ENCODE measurements at regions not wholly inside any gene's neighbourhood (a gene's known extent, or its start where the extent isn't known, plus 50 kb on each side); places are given as distances from the start of the nearest gene placed in this dataset.

GRCh38 chr20:8943631-8944030 lies 125.3 kb upstream of the PLCB4 start:
- CTCF ChIA-PET, result no interaction called here
- Histone ChIP-seq H3K27ac (ENCODE audit: low read depth, low read length, poor library complexity, severe bottlenecking) (no peak overlapping the region), H3K4me1 (ENCODE audit: insufficient read depth, low read length, poor library complexity, severe bottlenecking) (no peaks in the 10 kb centered on the region), H3K9me3 (ENCODE audit: low read depth, low read length, poor library complexity, severe bottlenecking) (no peaks in the 10 kb centered on the region), H3K27me3 (replicated peaks; ENCODE audit: insufficient read depth, low read depth, low read length, poor library complexity) (no peaks in the 10 kb centered on the region), H3K4me3 (ENCODE audit: low read depth, low read length, poor library complexity, severe bottlenecking) (no peak overlapping the region), H3K36me3 (ENCODE audit: insufficient read depth, low read length, poor library complexity, severe bottlenecking) (no peaks in the 10 kb centered on the region)
- DNase-seq (ENCODE audit: low spot score), result no peak
- POLR2A ChIA-PET (ENCODE audit: low non-redundant PET), result no interaction called here
- no peak for TF ChIP-seq CTCF (conservative IDR thresholded peaks at IDR 0.05; ENCODE audit: low read depth, low read length)
- no peak for TF ChIP-seq EZH2 (IDR thresholded peaks at IDR 0.05; ENCODE audit: borderline replicate concordance, low read depth, low read length, poor library complexity, severe bottlenecking)
- no TSS peak for BruUV-seq (replicated peaks)
- intact Hi-C loops (cut with micrococcal nuclease; ENCODE audit: unreplicated experiment), result no loop called here

GRCh38 chr20:8946036-8946940 lies 122.6 kb upstream of the PLCB4 start:
- intact Hi-C loops (cut with micrococcal nuclease; ENCODE audit: unreplicated experiment), result no loop called here
- BruUV-seq (replicated peaks), result no TSS peak
- DNase-seq (ENCODE audit: low spot score), result no peak
- H3K27ac ChIP-seq (ENCODE audit: low read depth, low read length, poor library complexity, severe bottlenecking), result no peak overlapping the region
- no peaks in the 10 kb centered on the region for H3K36me3 ChIP-seq (ENCODE audit: insufficient read depth, low read length, poor library complexity, severe bottlenecking)
- no peak for TF ChIP-seq EZH2 (IDR thresholded peaks at IDR 0.05; ENCODE audit: borderline replicate concordance, low read depth, low read length, poor library complexity, severe bottlenecking)
- no peak for TF ChIP-seq CTCF (conservative IDR thresholded peaks at IDR 0.05; ENCODE audit: low read depth, low read length)
- ChIA-PET CTCF (no interaction called here), POLR2A (ENCODE audit: low non-redundant PET) (no interaction called here)
- H3K9me3 ChIP-seq (ENCODE audit: low read depth, low read length, poor library complexity, severe bottlenecking), result no peaks in the 10 kb centered on the region
- no peak overlapping the region for H3K4me3 ChIP-seq (ENCODE audit: low read depth, low read length, poor library complexity, severe bottlenecking)
- no peaks in the 10 kb centered on the region for H3K4me1 ChIP-seq (ENCODE audit: insufficient read depth, low read length, poor library complexity, severe bottlenecking)
- H3K27me3 ChIP-seq (replicated peaks; ENCODE audit: insufficient read depth, low read depth, low read length, poor library complexity), result no peaks in the 10 kb centered on the region

- no TSS peak for BruUV-seq (replicated peaks)
- no peaks in the 10 kb centered on the region for H3K9me3 ChIP-seq (ENCODE audit: low read depth, low read length, poor library complexity, severe bottlenecking)
- ChIA-PET CTCF (no interaction called here), POLR2A (ENCODE audit: low non-redundant PET) (no interaction called here)
- H3K36me3 ChIP-seq (ENCODE audit: insufficient read depth, low read length, poor library complexity, severe bottlenecking), result no peaks in the 10 kb centered on the region
- H3K27ac ChIP-seq (ENCODE audit: low read depth, low read length, poor library complexity, severe bottlenecking), result no peak overlapping the region
- no peak for DNase-seq (ENCODE audit: low spot score)
- intact Hi-C loops (cut with micrococcal nuclease; ENCODE audit: unreplicated experiment), result no loop called here
- H3K27me3 ChIP-seq (replicated peaks; ENCODE audit: insufficient read depth, low read depth, low read length, poor library complexity), result no peaks in the 10 kb centered on the region
- no peak overlapping the region for H3K4me3 ChIP-seq (ENCODE audit: low read depth, low read length, poor library complexity, severe bottlenecking)
- TF ChIP-seq EZH2 (IDR thresholded peaks at IDR 0.05; ENCODE audit: borderline replicate concordance, low read depth, low read length, poor library complexity, severe bottlenecking) (no peak), CTCF (conservative IDR thresholded peaks at IDR 0.05; ENCODE audit: low read depth, low read length) (no peak)
- H3K4me1 ChIP-seq (ENCODE audit: insufficient read depth, low read length, poor library complexity, severe bottlenecking), result no peaks in the 10 kb centered on the region
These were observed 120.4 kb upstream of the PLCB4 start for GRCh38 chr20:8948442-8949020.
